ENCODE measurements at regions not wholly inside any gene's neighbourhood (a gene's known extent, or its start where the extent isn't known, plus 50 kb on each side); places are given as distances from the start of the nearest gene placed in this dataset.

- TF ChIP-seq, protein P1, sequence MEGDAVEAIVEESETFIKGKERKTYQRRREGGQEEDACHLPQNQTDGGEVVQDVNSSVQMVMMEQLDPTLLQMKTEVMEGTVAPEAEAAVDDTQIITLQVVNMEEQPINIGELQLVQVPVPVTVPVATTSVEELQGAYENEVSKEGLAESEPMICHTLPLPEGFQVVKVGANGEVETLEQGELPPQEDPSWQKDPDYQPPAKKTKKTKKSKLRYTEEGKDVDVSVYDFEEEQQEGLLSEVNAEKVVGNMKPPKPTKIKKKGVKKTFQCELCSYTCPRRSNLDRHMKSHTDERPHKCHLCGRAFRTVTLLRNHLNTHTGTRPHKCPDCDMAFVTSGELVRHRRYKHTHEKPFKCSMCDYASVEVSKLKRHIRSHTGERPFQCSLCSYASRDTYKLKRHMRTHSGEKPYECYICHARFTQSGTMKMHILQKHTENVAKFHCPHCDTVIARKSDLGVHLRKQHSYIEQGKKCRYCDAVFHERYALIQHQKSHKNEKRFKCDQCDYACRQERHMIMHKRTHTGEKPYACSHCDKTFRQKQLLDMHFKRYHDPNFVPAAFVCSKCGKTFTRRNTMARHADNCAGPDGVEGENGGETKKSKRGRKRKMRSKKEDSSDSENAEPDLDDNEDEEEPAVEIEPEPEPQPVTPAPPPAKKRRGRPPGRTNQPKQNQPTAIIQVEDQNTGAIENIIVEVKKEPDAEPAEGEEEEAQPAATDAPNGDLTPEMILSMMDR (conservative IDR thresholded peaks at IDR 0.05; ENCODE audit: low read depth in 2 of 2) = no peak
- TF ChIP-seq EZH2 (IDR thresholded peaks at IDR 0.05; ENCODE audit: low read depth, unreplicated experiment) = no peak
- TF ChIP-seq ZNF114 (CRISPR knock-in tag; IDR thresholded peaks at IDR 0.05) = no peak
- no peak for TF ChIP-seq CREB1 (CRISPR knock-in tag; IDR thresholded peaks at IDR 0.05; ENCODE audit: low read depth)
- TF ChIP-seq, protein P2, sequence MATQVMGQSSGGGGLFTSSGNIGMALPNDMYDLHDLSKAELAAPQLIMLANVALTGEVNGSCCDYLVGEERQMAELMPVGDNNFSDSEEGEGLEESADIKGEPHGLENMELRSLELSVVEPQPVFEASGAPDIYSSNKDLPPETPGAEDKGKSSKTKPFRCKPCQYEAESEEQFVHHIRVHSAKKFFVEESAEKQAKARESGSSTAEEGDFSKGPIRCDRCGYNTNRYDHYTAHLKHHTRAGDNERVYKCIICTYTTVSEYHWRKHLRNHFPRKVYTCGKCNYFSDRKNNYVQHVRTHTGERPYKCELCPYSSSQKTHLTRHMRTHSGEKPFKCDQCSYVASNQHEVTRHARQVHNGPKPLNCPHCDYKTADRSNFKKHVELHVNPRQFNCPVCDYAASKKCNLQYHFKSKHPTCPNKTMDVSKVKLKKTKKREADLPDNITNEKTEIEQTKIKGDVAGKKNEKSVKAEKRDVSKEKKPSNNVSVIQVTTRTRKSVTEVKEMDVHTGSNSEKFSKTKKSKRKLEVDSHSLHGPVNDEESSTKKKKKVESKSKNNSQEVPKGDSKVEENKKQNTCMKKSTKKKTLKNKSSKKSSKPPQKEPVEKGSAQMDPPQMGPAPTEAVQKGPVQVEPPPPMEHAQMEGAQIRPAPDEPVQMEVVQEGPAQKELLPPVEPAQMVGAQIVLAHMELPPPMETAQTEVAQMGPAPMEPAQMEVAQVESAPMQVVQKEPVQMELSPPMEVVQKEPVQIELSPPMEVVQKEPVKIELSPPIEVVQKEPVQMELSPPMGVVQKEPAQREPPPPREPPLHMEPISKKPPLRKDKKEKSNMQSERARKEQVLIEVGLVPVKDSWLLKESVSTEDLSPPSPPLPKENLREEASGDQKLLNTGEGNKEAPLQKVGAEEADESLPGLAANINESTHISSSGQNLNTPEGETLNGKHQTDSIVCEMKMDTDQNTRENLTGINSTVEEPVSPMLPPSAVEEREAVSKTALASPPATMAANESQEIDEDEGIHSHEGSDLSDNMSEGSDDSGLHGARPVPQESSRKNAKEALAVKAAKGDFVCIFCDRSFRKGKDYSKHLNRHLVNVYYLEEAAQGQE (IDR thresholded peaks at IDR 0.05; ENCODE audit: unreplicated experiment) = no peak
- no peak for TF ChIP-seq EZH2phosphoT487 (IDR thresholded peaks at IDR 0.05; ENCODE audit: unreplicated experiment)
- TF ChIP-seq NANOG (IDR thresholded peaks at IDR 0.05; ENCODE audit: borderline replicate concordance) = no peak
- TF ChIP-seq ETS1 (IDR thresholded peaks at IDR 0.05) = no peak
- no peak for TF ChIP-seq JUNB (IDR thresholded peaks at IDR 0.05; ENCODE audit: unreplicated experiment)
Observed at GRCh38 chr9:2302606-2303005, 287.5 kb downstream of the SMARCA2 start.
